HG03064 (cell line): ENCODE measurements at regions not wholly inside any gene's neighbourhood (a gene's known extent, or its start where the extent isn't known, plus 50 kb on each side); places are given as distances from the start of the nearest gene placed in this dataset.
"Not testable (repeated sequence)": the region's sequence is repeated elsewhere in the genome, so short reads cannot be mapped to it uniquely, and the experiment has no call there.

Source experiments
- ATAC-seq: cut with Tn5 transposase; IDR thresholded peaks from one replicate; pipeline ENCODE4 v1.9.1; 2021; ENCODE audit warnings: low read depth; ENCODE audit not compliant: unreplicated experiment

- ATAC-seq: no peak
Observed at GRCh38 chr4:72797486-72797885, 228.5 kb upstream of the ADAMTS3 start.

GRCh38 chr4:72791054-72791453, 222.0 kb upstream of the ADAMTS3 start:
- no peak for ATAC-seq

GRCh38 chr4:72786401-72786990, 217.5 kb upstream of the ADAMTS3 start:
- no peak for ATAC-seq

GRCh38 chr4:72779241-72779640, 210.2 kb upstream of the ADAMTS3 start:
- no peak for ATAC-seq

- ATAC-seq: no peak
Observed at GRCh38 chr4:72777436-72777835, 208.4 kb upstream of the ADAMTS3 start.

GRCh38 chr4:72770708-72771107, 201.7 kb upstream of the ADAMTS3 start:
- no peak for ATAC-seq

- ATAC-seq: no peak
Observed at GRCh38 chr4:72768364-72768763, 199.3 kb upstream of the ADAMTS3 start.

- no peak for ATAC-seq
Observed at GRCh38 chr4:72767618-72768302, 198.7 kb upstream of the ADAMTS3 start.

GRCh38 chr4:72765788-72766187, 196.8 kb upstream of the ADAMTS3 start:
- not testable (repeated sequence) for ATAC-seq

- ATAC-seq: no peak
Observed at GRCh38 chr4:72761368-72762038, 192.5 kb upstream of the ADAMTS3 start.

- not testable (repeated sequence) for ATAC-seq
Observed at GRCh38 chr4:72753414-72753813, 184.4 kb upstream of the ADAMTS3 start.

- ATAC-seq: no peak
Observed at GRCh38 chr4:72744103-72744725, 175.2 kb upstream of the ADAMTS3 start.

GRCh38 chr4:72743078-72743477, 174.1 kb upstream of the ADAMTS3 start:
- no peak for ATAC-seq

GRCh38 chr4:72715299-72715698, 146.3 kb upstream of the ADAMTS3 start:
- no peak for ATAC-seq

- no peak for ATAC-seq
Observed at GRCh38 chr4:72714482-72715279, 145.7 kb upstream of the ADAMTS3 start.

- ATAC-seq: no peak
Observed at GRCh38 chr4:72712997-72713396, 144.0 kb upstream of the ADAMTS3 start.

GRCh38 chr4:72709475-72709874, 140.5 kb upstream of the ADAMTS3 start:
- no peak for ATAC-seq

GRCh38 chr4:72706684-72707083, 137.7 kb upstream of the ADAMTS3 start:
- ATAC-seq: no peak

- not testable (repeated sequence) for ATAC-seq
Observed at GRCh38 chr4:72704925-72705640, 136.1 kb upstream of the ADAMTS3 start.

- no peak for ATAC-seq
Observed at GRCh38 chr4:72702948-72703347, 133.9 kb upstream of the ADAMTS3 start.
